Upper lobe of left lung (tissue), 4 donors: ENCODE measurements at regions not wholly inside any gene's neighbourhood (a gene's known extent, or its start where the extent isn't known, plus 50 kb on each side); places are given as distances from the start of the nearest gene placed in this dataset.

Experiments
- EP300 ChIP-seq, 4 donors: sonication (generic); formaldehyde crosslinking; IDR thresholded peaks; one replicate each; pipeline ENCODE4 v1.5.1; 2017; ENCODE audit warnings: antibody characterized with exemption in 4 of 4, control low read depth in 2 of 4
- POLR2A ChIP-seq, 4 donors: fragments of 450-650 bp; IDR thresholded peaks; one replicate each; pipeline ENCODE4 v1.5.1; 2016 to 2017; ENCODE audit warnings: antibody characterized with exemption in 4 of 4, mild to moderate bottlenecking in 2 of 4
- POLR2AphosphoS5 ChIP-seq, 2 donors: sonication (generic); formaldehyde crosslinking; IDR thresholded peaks; one replicate each; pipeline ENCODE4 v1.5.1; 2017; ENCODE audit warnings: antibody characterized with exemption in 2 of 2
- TF ChIP-seq, protein P1 (sequence below), 6 experiments: fragments of 450-650 bp in 4 of 6; fragments of 200-600 bp in 2 of 6; sonication (generic) in 2 of 6; IDR thresholded peaks; one replicate each; pipeline ENCODE4 v1.5.1; 2016 to 2019; ENCODE audit warnings: antibody characterized with exemption in 6 of 6

DNA sequence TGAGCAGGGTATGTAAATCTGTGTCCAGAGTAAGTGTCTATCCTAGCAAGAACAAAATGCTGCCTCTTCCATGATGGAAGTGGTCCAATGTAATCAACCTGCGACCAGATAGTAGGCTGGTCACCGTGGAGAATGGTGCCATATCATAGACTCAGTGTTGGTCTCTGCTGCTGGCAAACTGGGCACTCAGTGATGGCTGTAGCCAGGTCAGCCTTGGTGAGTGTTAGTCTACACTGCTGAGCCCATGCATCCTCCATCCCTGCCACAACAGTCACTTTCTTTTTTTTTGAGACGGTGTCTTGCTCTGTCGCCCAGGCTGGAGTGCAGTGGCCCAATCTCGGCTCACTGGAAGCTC lies 69.3 kb downstream of the CHRD start:
- TF ChIP-seq, protein P1, sequence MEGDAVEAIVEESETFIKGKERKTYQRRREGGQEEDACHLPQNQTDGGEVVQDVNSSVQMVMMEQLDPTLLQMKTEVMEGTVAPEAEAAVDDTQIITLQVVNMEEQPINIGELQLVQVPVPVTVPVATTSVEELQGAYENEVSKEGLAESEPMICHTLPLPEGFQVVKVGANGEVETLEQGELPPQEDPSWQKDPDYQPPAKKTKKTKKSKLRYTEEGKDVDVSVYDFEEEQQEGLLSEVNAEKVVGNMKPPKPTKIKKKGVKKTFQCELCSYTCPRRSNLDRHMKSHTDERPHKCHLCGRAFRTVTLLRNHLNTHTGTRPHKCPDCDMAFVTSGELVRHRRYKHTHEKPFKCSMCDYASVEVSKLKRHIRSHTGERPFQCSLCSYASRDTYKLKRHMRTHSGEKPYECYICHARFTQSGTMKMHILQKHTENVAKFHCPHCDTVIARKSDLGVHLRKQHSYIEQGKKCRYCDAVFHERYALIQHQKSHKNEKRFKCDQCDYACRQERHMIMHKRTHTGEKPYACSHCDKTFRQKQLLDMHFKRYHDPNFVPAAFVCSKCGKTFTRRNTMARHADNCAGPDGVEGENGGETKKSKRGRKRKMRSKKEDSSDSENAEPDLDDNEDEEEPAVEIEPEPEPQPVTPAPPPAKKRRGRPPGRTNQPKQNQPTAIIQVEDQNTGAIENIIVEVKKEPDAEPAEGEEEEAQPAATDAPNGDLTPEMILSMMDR (IDR thresholded peaks at IDR 0.05), result no peak
- TF ChIP-seq POLR2A (IDR thresholded peaks at IDR 0.05) (no peak), POLR2AphosphoS5 (IDR thresholded peaks at IDR 0.05) (no peak), EP300 (IDR thresholded peaks at IDR 0.05) (no peak)
